HepG2 (cell line): ENCODE measurements at regions not wholly inside any gene's neighbourhood (a gene's known extent, or its start where the extent isn't known, plus 50 kb on each side); places are given as distances from the start of the nearest gene placed in this dataset.

Source experiments
- ATAC-seq: fragments of 200-7000 bp; cut with Tn5 transposase; 3 replicates; pipeline ENCODE4 v1.9.1; 2020; ENCODE audit warnings: mild to moderate bottlenecking, moderate library complexity
- BruUV-seq: library from RNA; stranded (reverse); fragments of 400-500 nt; replicated peaks from 2 replicates; lab custom pipeline; 2021; lab: Mats Ljungman, UMichigan
- CTCF ChIA-PET: fragments of 300-600 bp; formaldehyde crosslinking; extraction: SDS; loops from one replicate; lab custom pipeline; 2021; ENCODE audit warnings: low total read pairs, inconsistent platforms, low intra/inter-chr PET ratio; lab: Yijun Ruan, JAX
- POLR2A ChIA-PET: fragments of 350-600 bp; sonication (Branson Sonifier 250); formaldehyde crosslinking; loops from one replicate; lab custom pipeline; 2020; ENCODE audit warnings: antibody characterized with exemption, inconsistent platforms; lab: Yijun Ruan, JAX
- DNase-seq: peaks from one replicate; pipeline ENCODE4 v3.0.0-alpha.2; 2015; ENCODE audit warnings: low spot score
- FAIRE-seq: peaks from 3 replicates; lab custom pipeline; 2011; peaks lifted over from hg19 to GRCh38; lab: Jason Lieb, UNC
- H2AFZ ChIP-seq: one replicate; pipeline ENCODE4 v1.6.1; 2011; ENCODE audit warnings: low read length, inconsistent platforms
- H3K27ac ChIP-seq: fragments of 300-600 bp; 3 replicates; pipeline ENCODE4 v1.8.0; 2011; ENCODE audit warnings: mixed run types, mild to moderate bottlenecking, mixed read lengths, low read length, inconsistent platforms; ENCODE audit not compliant: insufficient read depth; ENCODE audit errors: extremely low read length
- H3K27me3 ChIP-seq, 2 experiments: fragments of 200-600 bp in 1 of 2; 2 replicates in 1 of 2; 3 replicates in 1 of 2; pipeline versions ENCODE4 v1.6.0 to v1.8.0; 2011; ENCODE audit warnings: low read length in 2 of 2, mild to moderate bottlenecking in 2 of 2, moderate library complexity in 2 of 2, inconsistent platforms in 1 of 2; ENCODE audit not compliant: insufficient read depth in 2 of 2, control insufficient read depth in 1 of 2
- H3K36me3 ChIP-seq, 2 experiments: fragments of 200-600 bp in 1 of 2; replicated peaks in 1 of 2; 2 replicates in 1 of 2; 3 replicates in 1 of 2; pipeline versions ENCODE4 v1.5.1 to v1.8.0; 2011; ENCODE audit warnings: low read length in 2 of 2, inconsistent platforms in 1 of 2; ENCODE audit not compliant: insufficient read depth in 2 of 2, control insufficient read depth in 1 of 2
- H3K4me1 ChIP-seq: 2 replicates; pipeline ENCODE4 v1.5.1; 2012; ENCODE audit warnings: low read length, inconsistent platforms; ENCODE audit not compliant: insufficient read depth
- H3K4me2 ChIP-seq: 2 replicates; pipeline ENCODE4 v1.6.0; 2011; ENCODE audit warnings: low read depth, low read length, inconsistent platforms
- H3K4me3 ChIP-seq, 3 experiments: fragments of 200-600 bp in 1 of 3; sonication (generic), shearing (Covaris generic) in 1 of 3; replicated peaks in 1 of 3; 2 replicates each; pipeline ENCODE4 v1.5.1; 2011 to 2016; ENCODE audit warnings: low read length in 3 of 3, inconsistent platforms in 2 of 3, low read depth in 2 of 3, mild to moderate bottlenecking in 2 of 3, control low read depth in 1 of 3, mixed read lengths in 1 of 3; ENCODE audit not compliant: insufficient read depth in 1 of 3
- H3K79me2 ChIP-seq: one replicate; pipeline ENCODE4 v1.6.1; 2011; ENCODE audit warnings: low read length, inconsistent platforms; ENCODE audit not compliant: insufficient read depth
- H3K9ac ChIP-seq: 2 replicates; pipeline ENCODE4 v1.6.0; 2011; ENCODE audit warnings: mild to moderate bottlenecking, low read depth, low read length, inconsistent platforms; ENCODE audit not compliant: insufficient read depth
- H3K9me3 ChIP-seq: 2 replicates; pipeline ENCODE4 v1.5.1; 2012; ENCODE audit warnings: mild to moderate bottlenecking, low read length
- H4K20me1 ChIP-seq: 2 replicates; pipeline ENCODE4 v1.6.0; 2011; ENCODE audit warnings: inconsistent platforms, mild to moderate bottlenecking, low read length, moderate library complexity; ENCODE audit not compliant: insufficient read depth
- CEBPB ChIP-seq: IDR thresholded peaks from 2 replicates; pipeline ENCODE4 v1.6.1; 2011; ENCODE audit warnings: low read depth, low read length, improper control_type of control experiment, borderline replicate concordance
- CENPX ChIP-seq: sonication (generic); formaldehyde crosslinking; IDR thresholded peaks from 2 replicates; pipeline ENCODE4 v1.9.0; 2021; ENCODE audit warnings: mild to moderate bottlenecking, missing genetic modification reagents, moderate library complexity
- ETS1 ChIP-seq: sonication (generic); formaldehyde crosslinking; IDR thresholded peaks from 2 replicates; pipeline ENCODE4 v1.4.0; 2020; ENCODE audit warnings: missing genetic modification reagents
- FOSL2 ChIP-seq: sonication (generic); formaldehyde crosslinking; IDR thresholded peaks from 2 replicates; pipeline ENCODE4 v1.4.0; 2020; ENCODE audit warnings: missing genetic modification reagents
- HOXD1 ChIP-seq: sonication (generic); formaldehyde crosslinking; IDR thresholded peaks from 2 replicates; pipeline ENCODE4 v1.5.0; 2020; ENCODE audit warnings: missing genetic modification reagents
- JUNB ChIP-seq: sonication (generic); formaldehyde crosslinking; IDR thresholded peaks from 2 replicates; pipeline ENCODE4 v1.8.0; 2022; ENCODE audit warnings: missing genetic modification reagents, mild to moderate bottlenecking, borderline replicate concordance
- MIXL1 ChIP-seq: IDR thresholded peaks from 2 replicates; pipeline ENCODE4 v1.6.1; 2016
- NRL ChIP-seq: sonication (generic); formaldehyde crosslinking; IDR thresholded peaks from 2 replicates; pipeline ENCODE4 v1.5.0; 2020; ENCODE audit warnings: missing genetic modification reagents, mild to moderate bottlenecking, moderate library complexity, borderline replicate concordance
- TEAD3 ChIP-seq: optimal IDR thresholded peaks from 2 replicates; pipeline ENCODE3; 2016; ENCODE audit warnings: borderline replicate concordance
- TOPORS ChIP-seq: sonication (generic); formaldehyde crosslinking; IDR thresholded peaks from 2 replicates; pipeline ENCODE4 v1.8.0; 2023; ENCODE audit warnings: mild to moderate bottlenecking, missing genetic modification reagents
- ZBTB40 ChIP-seq, 2 experiments: fragments of 450-650 bp in 1 of 2; sonication (generic) in 1 of 2; formaldehyde crosslinking in 1 of 2; IDR thresholded peaks; 2 replicates each; pipeline versions ENCODE4 v1.6.1 to v1.8.0; 2016 to 2022; ENCODE audit warnings: antibody characterized with exemption in 1 of 2, mild to moderate bottlenecking in 1 of 2, missing genetic modification reagents in 1 of 2
- ZC3H13 ChIP-seq: sonication (generic); formaldehyde crosslinking; IDR thresholded peaks from 2 replicates; pipeline ENCODE4 v1.8.1; 2023; ENCODE audit warnings: mild to moderate bottlenecking, missing genetic modification reagents, moderate library complexity
- ZNF292 ChIP-seq: sonication (generic); formaldehyde crosslinking; IDR thresholded peaks from 2 replicates; pipeline ENCODE4 v1.8.1; 2022; ENCODE audit warnings: mild to moderate bottlenecking, low read depth, missing genetic modification reagents, borderline replicate concordance
- ZNF569 ChIP-seq: sonication (generic); formaldehyde crosslinking; IDR thresholded peaks from 2 replicates; pipeline ENCODE4 v1.5.0; 2020; ENCODE audit warnings: mild to moderate bottlenecking, missing genetic modification reagents, moderate library complexity, borderline replicate concordance
- ZNF572 ChIP-seq: sonication (generic); formaldehyde crosslinking; IDR thresholded peaks from 2 replicates; pipeline ENCODE4 v1.5.1; 2020; ENCODE audit warnings: mild to moderate bottlenecking, missing genetic modification reagents
- ZNF709 ChIP-seq: sonication (generic); formaldehyde crosslinking; IDR thresholded peaks from 2 replicates; pipeline ENCODE4 v1.5.0; 2020; ENCODE audit warnings: mild to moderate bottlenecking, missing genetic modification reagents
- ZNF850 ChIP-seq: sonication (generic); formaldehyde crosslinking; conservative IDR thresholded peaks from 2 replicates; pipeline ENCODE4 v1.9.0; 2021; ENCODE audit warnings: mild to moderate bottlenecking, missing genetic modification reagents
- WGBS: methylation state at CpG from one replicate; pipeline ENCODE4 v1.1.6; 2017; ENCODE audit warnings: low lambda C conversion rate; 5-methylcytosine and 5-hydroxymethylcytosine counted together
- in situ Hi-C: cut with HindIII; loops from 2 replicates; pipeline ENCODE4 v1.10.0; 2017; ENCODE audit warnings: low pct_unique_long_range_greater_than_20kb; ENCODE audit not compliant: extremely low pct_ligation_motif_present
- intact Hi-C: fragments of 100-400 bp; cut with micrococcal nuclease; formaldehyde crosslinking; loops from one replicate; pipeline ENCODE4 v1.10.0; 2022; ENCODE audit not compliant: unreplicated experiment

GRCh38 chr2:7674606-7675005, 757.4 kb downstream of the RNF144A start:
- CTCF ChIA-PET = no interaction called here
- in situ Hi-C loops = loop anchor here (25.0 kb wide), 1 partner anchor 562 kb away; no protein-coding TSS in a partner anchor
- BruUV-seq = no TSS peak
- TF ChIP-seq CENPX (CRISPR knock-in tag) (no peak), CEBPB (no peak), ZBTB40 (IDR thresholded peaks at IDR 0.05) (no peak), ZBTB40 (CRISPR knock-in tag; IDR thresholded peaks at IDR 0.05) (no peak), ZNF569 (CRISPR knock-in tag) (no peak), ZNF709 (CRISPR knock-in tag) (no peak), JUNB (no peak), NRL (CRISPR knock-in tag) (no peak), ZNF850 (CRISPR knock-in tag) (no peak), ZNF572 (CRISPR knock-in tag) (no peak), HOXD1 (no peak), FOSL2 (CRISPR knock-in tag) (no peak), TEAD3 (no peak), ETS1 (CRISPR knock-in tag) (no peak), ZNF292 (CRISPR knock-in tag) (no peak), MIXL1 (no peak), ZC3H13 (CRISPR knock-in tag) (no peak), TOPORS (CRISPR knock-in tag) (no peak)

More at GRCh38 chr2:7674606-7675005, 757.4 kb downstream of the RNF144A start:
- WGBS = 46% methylated on average over 2 of the region's 2 CpGs
- no peaks in the 10 kb centered on the region for H3K9me3 ChIP-seq
- H3K4me1 ChIP-seq = no peaks in the 10 kb centered on the region
- no peak for DNase-seq
- H3K27me3 ChIP-seq = peaks cover 0 to 5% of the 10 kb centered on the region in 2 experiments; a peak in 1 of 5 replicates
- POLR2A ChIA-PET = no interaction called here
- no peak overlapping the region for H2AFZ ChIP-seq
- no peaks in the 10 kb centered on the region for H3K79me2 ChIP-seq
- H3K9ac ChIP-seq = no peak overlapping the region
- no peak overlapping the region for H3K4me2 ChIP-seq
- no peaks in the 10 kb centered on the region for H4K20me1 ChIP-seq
- H3K27ac ChIP-seq = no peak overlapping the region
- no peak for ATAC-seq
- FAIRE-seq = no peak
- intact Hi-C loops = no loop called here
- H3K4me3 ChIP-seq = no peak overlapping the region
- no peaks in the 10 kb centered on the region for H3K36me3 ChIP-seq
